HEK293T (cell line): ENCODE measurements at regions not wholly inside any gene's neighbourhood (a gene's known extent, or its start where the extent isn't known, plus 50 kb on each side); places are given as distances from the start of the nearest gene placed in this dataset.

Experiments used
- BHLHE40 ChIP-seq: fragments of 450-650 bp; IDR thresholded peaks from 2 replicates; pipeline ENCODE4 v1.6.1; 2016; ENCODE audit warnings: mild to moderate bottlenecking, moderate library complexity, borderline replicate concordance
- FOXA1 ChIP-seq: fragments of 450-650 bp; IDR thresholded peaks from 2 replicates; pipeline ENCODE4 v1.6.1; 2016; ENCODE audit warnings: mild to moderate bottlenecking
- FOXK2 ChIP-seq: fragments of 450-650 bp; IDR thresholded peaks from 2 replicates; pipeline ENCODE4 v1.6.1; 2016; ENCODE audit warnings: mild to moderate bottlenecking
- FOXM1 ChIP-seq: fragments of 450-650 bp; IDR thresholded peaks from 2 replicates; pipeline ENCODE4 v1.6.1; 2017; ENCODE audit warnings: mild to moderate bottlenecking, borderline replicate concordance
- L3MBTL2 ChIP-seq: fragments of 450-650 bp; conservative IDR thresholded peaks from 2 replicates; pipeline ENCODE4 v1.6.1; 2016; ENCODE audit warnings: mild to moderate bottlenecking
- SP1 ChIP-seq: fragments of 450-650 bp; IDR thresholded peaks from 2 replicates; pipeline ENCODE4 v1.6.1; 2017
- SUZ12 ChIP-seq: fragments of 450-650 bp; IDR thresholded peaks from 2 replicates; pipeline ENCODE4 v1.6.1; 2016; ENCODE audit warnings: mild to moderate bottlenecking
- TF ChIP-seq, protein P1 (sequence below): fragments of 450-650 bp; IDR thresholded peaks from 2 replicates; pipeline ENCODE4 v1.6.1; 2016

GRCh38 chr20:39394461-39394860 is 432.3 kb downstream of the DHX35 start:
- TF ChIP-seq BHLHE40 (no peak), L3MBTL2 (no peak), SP1 (no peak), FOXK2 (no peak), FOXM1 (no peak), SUZ12 (no peak), FOXA1 (no peak)
- TF ChIP-seq, protein P1, sequence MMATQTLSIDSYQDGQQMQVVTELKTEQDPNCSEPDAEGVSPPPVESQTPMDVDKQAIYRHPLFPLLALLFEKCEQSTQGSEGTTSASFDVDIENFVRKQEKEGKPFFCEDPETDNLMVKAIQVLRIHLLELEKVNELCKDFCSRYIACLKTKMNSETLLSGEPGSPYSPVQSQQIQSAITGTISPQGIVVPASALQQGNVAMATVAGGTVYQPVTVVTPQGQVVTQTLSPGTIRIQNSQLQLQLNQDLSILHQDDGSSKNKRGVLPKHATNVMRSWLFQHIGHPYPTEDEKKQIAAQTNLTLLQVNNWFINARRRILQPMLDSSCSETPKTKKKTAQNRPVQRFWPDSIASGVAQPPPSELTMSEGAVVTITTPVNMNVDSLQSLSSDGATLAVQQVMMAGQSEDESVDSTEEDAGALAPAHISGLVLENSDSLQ: no peak
